ENCODE measurements at regions not wholly inside any gene's neighbourhood (a gene's known extent, or its start where the extent isn't known, plus 50 kb on each side); places are given as distances from the start of the nearest gene placed in this dataset.

DNA sequence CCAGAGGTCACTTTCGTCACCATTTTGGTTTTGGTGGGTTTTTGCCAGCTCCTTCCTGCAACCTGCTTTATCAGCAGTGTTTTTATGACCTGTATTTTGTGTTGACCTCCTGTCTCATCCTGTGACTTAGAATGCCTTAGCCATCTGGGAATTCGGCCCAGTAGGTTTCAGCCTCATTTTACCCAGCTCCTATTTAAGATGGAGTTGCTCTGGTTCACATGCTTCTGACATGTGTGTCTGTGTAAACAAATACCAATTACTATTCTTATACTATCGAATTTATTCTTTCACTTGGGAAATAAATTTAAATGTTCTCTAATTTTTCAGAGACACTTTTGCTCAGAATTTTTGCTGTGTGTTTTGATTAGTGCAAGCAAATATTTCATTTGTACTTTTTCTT lies 1370.3 kb upstream of the MIR17HG start:
- WGBS, 2 donors (ENCODE audit: low coverage in 1 of 2) = 68 to 78% methylated on average over 3 of the region's 3 CpGs
- no peak for DNase-seq
- Histone ChIP-seq H3K27me3 (no peaks in the 10 kb centered on the region), H3K4me3 (no peak overlapping the region), H3K9me3 (no peaks in the 10 kb centered on the region), H3K36me3 (no peaks in the 10 kb centered on the region), H3K27ac (no peak overlapping the region), H3K4me1 (no peaks in the 10 kb centered on the region)
- TF ChIP-seq, protein P1, sequence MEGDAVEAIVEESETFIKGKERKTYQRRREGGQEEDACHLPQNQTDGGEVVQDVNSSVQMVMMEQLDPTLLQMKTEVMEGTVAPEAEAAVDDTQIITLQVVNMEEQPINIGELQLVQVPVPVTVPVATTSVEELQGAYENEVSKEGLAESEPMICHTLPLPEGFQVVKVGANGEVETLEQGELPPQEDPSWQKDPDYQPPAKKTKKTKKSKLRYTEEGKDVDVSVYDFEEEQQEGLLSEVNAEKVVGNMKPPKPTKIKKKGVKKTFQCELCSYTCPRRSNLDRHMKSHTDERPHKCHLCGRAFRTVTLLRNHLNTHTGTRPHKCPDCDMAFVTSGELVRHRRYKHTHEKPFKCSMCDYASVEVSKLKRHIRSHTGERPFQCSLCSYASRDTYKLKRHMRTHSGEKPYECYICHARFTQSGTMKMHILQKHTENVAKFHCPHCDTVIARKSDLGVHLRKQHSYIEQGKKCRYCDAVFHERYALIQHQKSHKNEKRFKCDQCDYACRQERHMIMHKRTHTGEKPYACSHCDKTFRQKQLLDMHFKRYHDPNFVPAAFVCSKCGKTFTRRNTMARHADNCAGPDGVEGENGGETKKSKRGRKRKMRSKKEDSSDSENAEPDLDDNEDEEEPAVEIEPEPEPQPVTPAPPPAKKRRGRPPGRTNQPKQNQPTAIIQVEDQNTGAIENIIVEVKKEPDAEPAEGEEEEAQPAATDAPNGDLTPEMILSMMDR (IDR thresholded peaks at IDR 0.05) = no peak
- TF ChIP-seq EP300 (IDR thresholded peaks at IDR 0.05; ENCODE audit: low read depth) = no peak
- no peak for TF ChIP-seq POLR2AphosphoS5 (IDR thresholded peaks at IDR 0.05)
- TF ChIP-seq POLR2A (IDR thresholded peaks at IDR 0.05) = no peak
- in situ Hi-C loops (cut with MboI; ENCODE audit: low pct_ligation_motif_present in 1 of 4, low pct_unique_long_range_greater_than_20kb in 1 of 4, low sequenced_read_pairs in 3 of 4) = no loop called here
- intact Hi-C loops (cut with DNase I; ENCODE audit: low total_unique reads) = no loop called here

DNA sequence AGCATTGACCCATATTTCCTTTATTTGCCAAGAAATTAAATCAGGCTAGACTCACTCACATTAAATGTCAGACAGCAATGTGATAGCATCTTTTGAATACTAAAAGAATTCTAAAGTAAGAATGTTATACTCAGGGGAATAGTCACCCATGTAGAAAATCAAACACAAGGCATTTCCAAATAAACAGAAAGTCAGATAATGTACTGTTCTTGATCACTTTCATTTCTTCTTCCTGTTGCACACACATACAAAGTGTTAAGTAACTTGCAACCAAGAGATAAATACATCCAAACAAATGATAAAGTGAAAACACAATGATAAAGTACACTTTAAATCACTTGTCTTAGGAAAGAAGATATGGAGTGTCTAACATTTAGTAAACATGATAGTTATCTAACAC lies 1366.6 kb upstream of the MIR17HG start:
- no peak for DNase-seq
- no peak for TF ChIP-seq EP300 (IDR thresholded peaks at IDR 0.05; ENCODE audit: low read depth)
- TF ChIP-seq, protein P1 (IDR thresholded peaks at IDR 0.05) = no peak
- TF ChIP-seq POLR2A (IDR thresholded peaks at IDR 0.05) = no peak
- no peak for TF ChIP-seq POLR2AphosphoS5 (IDR thresholded peaks at IDR 0.05)
- H3K4me3 ChIP-seq = no peak overlapping the region
- H3K9me3 ChIP-seq = no peaks in the 10 kb centered on the region
- no peak overlapping the region for H3K27ac ChIP-seq
- in situ Hi-C loops (cut with MboI; ENCODE audit: low pct_ligation_motif_present in 1 of 4, low pct_unique_long_range_greater_than_20kb in 1 of 4, low sequenced_read_pairs in 3 of 4) = no loop called here
- H3K4me1 ChIP-seq = no peaks in the 10 kb centered on the region
- H3K36me3 ChIP-seq = no peaks in the 10 kb centered on the region
- H3K27me3 ChIP-seq = no peaks in the 10 kb centered on the region
- intact Hi-C loops (cut with DNase I; ENCODE audit: low total_unique reads) = no loop called here

DNA sequence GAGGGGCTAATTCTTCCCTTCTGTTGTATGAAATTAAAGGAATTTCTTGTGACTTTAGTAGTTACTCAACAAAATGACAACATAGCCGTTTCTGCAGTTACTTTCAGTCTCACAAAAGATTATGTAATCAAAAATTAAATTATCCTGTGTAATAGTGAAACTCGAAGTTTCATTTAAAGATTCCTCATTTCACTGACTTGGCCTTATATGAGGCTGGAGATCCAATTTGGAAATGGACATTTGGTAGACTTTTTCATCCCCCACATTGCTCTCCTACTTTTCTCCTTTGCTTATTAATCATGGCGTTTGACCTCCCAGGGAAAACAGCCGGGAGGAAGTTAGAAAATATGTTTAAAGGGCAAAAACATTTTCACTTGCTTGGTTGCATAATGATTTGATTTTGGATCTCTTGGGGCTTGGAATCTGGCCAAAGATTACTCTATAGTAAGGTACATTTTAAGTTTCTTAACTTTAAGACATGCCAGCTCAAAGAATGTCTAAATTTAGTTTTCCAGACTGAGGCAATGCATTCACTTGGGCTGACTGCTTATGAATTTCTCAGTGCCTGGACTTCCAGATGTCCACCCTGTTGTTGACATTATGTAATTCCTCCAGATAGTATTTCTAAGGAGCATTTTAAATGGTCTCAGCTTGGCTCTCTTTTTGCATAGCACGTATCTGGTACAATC lies 1364.9 kb upstream of the MIR17HG start:
- no peaks in the 10 kb centered on the region for H3K4me1 ChIP-seq
- WGBS, 2 donors (ENCODE audit: low coverage in 1 of 2) = 48 to 51% methylated on average over 5 of the region's 5 CpGs
- H3K27ac ChIP-seq = no peak overlapping the region

DNA sequence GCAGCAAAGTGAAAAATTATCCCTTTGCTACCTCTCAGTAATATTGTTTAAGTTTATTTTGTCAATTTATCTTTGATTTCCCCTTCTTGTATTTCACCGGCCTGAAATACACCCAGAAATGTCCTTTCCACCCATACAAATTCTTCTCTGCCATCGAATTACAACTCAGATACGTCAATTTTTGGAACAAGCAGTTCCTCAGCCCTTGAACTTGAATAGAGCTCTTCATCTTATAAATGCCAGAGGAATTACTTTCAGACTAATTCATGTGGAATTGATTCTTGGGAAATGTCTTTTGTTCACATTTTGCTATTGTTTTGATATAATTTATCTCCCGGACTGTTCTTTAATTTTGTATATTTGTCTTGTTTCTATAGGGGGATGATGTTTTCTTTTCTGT lies 1359.3 kb upstream of the MIR17HG start:
- in situ Hi-C loops (cut with MboI; ENCODE audit: low pct_ligation_motif_present in 1 of 4, low pct_unique_long_range_greater_than_20kb in 1 of 4, low sequenced_read_pairs in 3 of 4) = no loop called here
- intact Hi-C loops (cut with DNase I; ENCODE audit: low total_unique reads) = no loop called here
- TF ChIP-seq EP300 (IDR thresholded peaks at IDR 0.05; ENCODE audit: low read depth) (no peak), POLR2A (IDR thresholded peaks at IDR 0.05) (no peak), POLR2AphosphoS5 (IDR thresholded peaks at IDR 0.05) (no peak)
- TF ChIP-seq, protein P1 (IDR thresholded peaks at IDR 0.05) = no peak

More for the DNA sequence above, 1364.9 kb upstream of the MIR17HG start:
- H3K9me3 ChIP-seq = no peaks in the 10 kb centered on the region
- in situ Hi-C loops (cut with MboI; ENCODE audit: low pct_ligation_motif_present in 1 of 4, low pct_unique_long_range_greater_than_20kb in 1 of 4, low sequenced_read_pairs in 3 of 4) = no loop called here
- no peak for DNase-seq
- TF ChIP-seq EP300 (IDR thresholded peaks at IDR 0.05; ENCODE audit: low read depth) (no peak), POLR2AphosphoS5 (IDR thresholded peaks at IDR 0.05) (no peak), POLR2A (IDR thresholded peaks at IDR 0.05) (no peak)
- TF ChIP-seq, protein P1 (IDR thresholded peaks at IDR 0.05) = no peak
- no peaks in the 10 kb centered on the region for H3K36me3 ChIP-seq
- H3K27me3 ChIP-seq = no peaks in the 10 kb centered on the region
- intact Hi-C loops (cut with DNase I; ENCODE audit: low total_unique reads) = no loop called here
- H3K4me3 ChIP-seq = no peak overlapping the region

More for the DNA sequence above, 1359.3 kb upstream of the MIR17HG start:
- Histone ChIP-seq H3K9me3 (no peaks in the 10 kb centered on the region), H3K27me3 (no peaks in the 10 kb centered on the region), H3K4me1 (no peaks in the 10 kb centered on the region), H3K36me3 (no peaks in the 10 kb centered on the region), H3K4me3 (no peak overlapping the region), H3K27ac (no peak overlapping the region)
- no peak for DNase-seq
- 74 to 77% methylated on average over 4 of the region's 4 CpGs for WGBS, 2 donors (ENCODE audit: low coverage in 1 of 2)
